ENCODE measurements at regions not wholly inside any gene's neighbourhood (a gene's known extent, or its start where the extent isn't known, plus 50 kb on each side); places are given as distances from the start of the nearest gene placed in this dataset.

GRCh38 chr16:76114681-76115080, 162.5 kb upstream of the CNTNAP4 start:
- Histone ChIP-seq H3K27me3 (no peaks in the 10 kb centered on the region), H3K4me3 (no peak overlapping the region), H3K79me2 (no peaks in the 10 kb centered on the region), H2AFZ (no peak overlapping the region), H3K4me2 (no peak overlapping the region), H3K4me1 (ENCODE audit: insufficient read depth) (no peaks in the 10 kb centered on the region), H3K9me2 (replicated peaks; ENCODE audit: insufficient read depth) (no peaks in the 10 kb centered on the region), H3K36me3 (replicated peaks; ENCODE audit: insufficient read depth, low read depth) (no peaks in the 10 kb centered on the region), H3K9me3 (ENCODE audit: low read depth) (no peaks in the 10 kb centered on the region), H4K20me1 (ENCODE audit: insufficient read depth, poor library complexity, severe bottlenecking) (no peaks in the 10 kb centered on the region), H3K27ac (no peak overlapping the region)
- TF ChIP-seq CTCF (IDR thresholded peaks at IDR 0.05; ENCODE audit: poor library complexity) (no peak), EZH2 (IDR thresholded peaks at IDR 0.05; ENCODE audit: borderline replicate concordance) (no peak), EZH2phosphoT487 (IDR thresholded peaks at IDR 0.05; ENCODE audit: low read depth, severe bottlenecking, unreplicated experiment) (no peak)
- 61% methylated on average over 3 of the region's 3 CpGs for WGBS (ENCODE audit: low lambda C conversion rate, missing lambda C conversion rate)
- DNase-seq (ENCODE audit: low spot score) = no peak

GRCh38 chr16:76118344-76118743, 158.9 kb upstream of the CNTNAP4 start:
- Histone ChIP-seq H4K20me1 (ENCODE audit: insufficient read depth, poor library complexity, severe bottlenecking) (no peaks in the 10 kb centered on the region), H3K27me3 (no peaks in the 10 kb centered on the region), H3K27ac (no peak overlapping the region), H3K4me2 (no peak overlapping the region), H3K9me3 (ENCODE audit: low read depth) (no peaks in the 10 kb centered on the region), H3K9me2 (replicated peaks; ENCODE audit: insufficient read depth) (no peaks in the 10 kb centered on the region), H2AFZ (no peak overlapping the region), H3K4me1 (ENCODE audit: insufficient read depth) (no peaks in the 10 kb centered on the region), H3K36me3 (replicated peaks; ENCODE audit: insufficient read depth, low read depth) (no peaks in the 10 kb centered on the region), H3K79me2 (no peaks in the 10 kb centered on the region), H3K4me3 (no peak overlapping the region)
- DNase-seq (ENCODE audit: low spot score) = no peak
- 78% methylated on average over 1 of the region's 1 CpG for WGBS (ENCODE audit: low lambda C conversion rate, missing lambda C conversion rate)
- no peak for TF ChIP-seq EZH2phosphoT487 (IDR thresholded peaks at IDR 0.05; ENCODE audit: low read depth, severe bottlenecking, unreplicated experiment)
- TF ChIP-seq EZH2 (IDR thresholded peaks at IDR 0.05; ENCODE audit: borderline replicate concordance) = no peak
- no peak for TF ChIP-seq CTCF (IDR thresholded peaks at IDR 0.05; ENCODE audit: poor library complexity)

DNA sequence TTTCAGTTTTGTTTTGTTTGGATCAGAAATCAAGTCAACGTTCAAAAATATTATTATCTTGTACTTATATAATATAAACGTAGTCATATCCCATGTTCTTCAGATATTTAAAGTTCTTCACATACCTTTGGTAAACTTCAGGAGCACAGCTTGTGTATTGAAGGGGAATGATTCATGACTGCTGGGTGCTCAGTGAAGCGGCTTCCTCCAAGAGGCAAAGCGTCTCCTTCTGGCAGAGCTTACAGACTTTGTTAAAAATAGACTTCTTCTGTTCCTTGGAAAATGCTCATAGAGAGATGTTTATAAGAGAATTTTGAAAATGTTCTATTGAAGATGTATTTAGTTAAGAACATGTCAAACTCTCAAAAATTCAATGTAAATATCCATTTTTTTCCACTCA, 155.6 kb upstream of the CNTNAP4 start:
- H2AFZ ChIP-seq = no peak overlapping the region
- no peaks in the 10 kb centered on the region for H3K9me3 ChIP-seq (ENCODE audit: low read depth)
- TF ChIP-seq CTCF (IDR thresholded peaks at IDR 0.05; ENCODE audit: poor library complexity) (no peak), EZH2phosphoT487 (IDR thresholded peaks at IDR 0.05; ENCODE audit: low read depth, severe bottlenecking, unreplicated experiment) (no peak), EZH2 (IDR thresholded peaks at IDR 0.05; ENCODE audit: borderline replicate concordance) (no peak)
- H3K79me2 ChIP-seq = no peaks in the 10 kb centered on the region
- H3K27ac ChIP-seq = no peak overlapping the region
- H4K20me1 ChIP-seq (ENCODE audit: insufficient read depth, poor library complexity, severe bottlenecking) = no peaks in the 10 kb centered on the region
- no peaks in the 10 kb centered on the region for H3K27me3 ChIP-seq
- no peak for DNase-seq (ENCODE audit: low spot score)
- no peak overlapping the region for H3K4me2 ChIP-seq
- H3K9me2 ChIP-seq (replicated peaks; ENCODE audit: insufficient read depth) = no peaks in the 10 kb centered on the region
- no peaks in the 10 kb centered on the region for H3K4me1 ChIP-seq (ENCODE audit: insufficient read depth)
- no peak overlapping the region for H3K4me3 ChIP-seq
- no peaks in the 10 kb centered on the region for H3K36me3 ChIP-seq (replicated peaks; ENCODE audit: insufficient read depth, low read depth)
- WGBS (ENCODE audit: low lambda C conversion rate, missing lambda C conversion rate) = 85% methylated on average over 4 of the region's 4 CpGs

- Histone ChIP-seq H3K4me3 (no peak overlapping the region), H2AFZ (no peak overlapping the region), H3K27me3 (no peaks in the 10 kb centered on the region), H3K4me1 (ENCODE audit: insufficient read depth) (no peaks in the 10 kb centered on the region), H4K20me1 (ENCODE audit: insufficient read depth, poor library complexity, severe bottlenecking) (no peaks in the 10 kb centered on the region), H3K36me3 (replicated peaks; ENCODE audit: insufficient read depth, low read depth) (no peaks in the 10 kb centered on the region), H3K4me2 (no peak overlapping the region), H3K27ac (no peak overlapping the region), H3K9me2 (replicated peaks; ENCODE audit: insufficient read depth) (no peaks in the 10 kb centered on the region), H3K79me2 (no peaks in the 10 kb centered on the region), H3K9me3 (ENCODE audit: low read depth) (no peaks in the 10 kb centered on the region)
- TF ChIP-seq CTCF (IDR thresholded peaks at IDR 0.05; ENCODE audit: poor library complexity) = no peak
- no peak for TF ChIP-seq EZH2phosphoT487 (IDR thresholded peaks at IDR 0.05; ENCODE audit: low read depth, severe bottlenecking, unreplicated experiment)
- TF ChIP-seq EZH2 (IDR thresholded peaks at IDR 0.05; ENCODE audit: borderline replicate concordance) = no peak
- DNase-seq (ENCODE audit: low spot score) = no peak
- 87% methylated on average over 3 of the region's 3 CpGs for WGBS (ENCODE audit: low lambda C conversion rate, missing lambda C conversion rate)
These were observed 153.2 kb upstream of the CNTNAP4 start for GRCh38 chr16:76123966-76124365.

Data from hepatocyte (in vitro differentiated cells).